ENCODE measurements at regions not wholly inside any gene's neighbourhood (a gene's known extent, or its start where the extent isn't known, plus 50 kb on each side); places are given as distances from the start of the nearest gene placed in this dataset.
"Not testable (repeated sequence)": the region's sequence is repeated elsewhere in the genome, so short reads cannot be mapped to it uniquely, and the experiment has no call there.

- H3K4me3 Mint-ChIP-seq: no peak overlapping the region
- no peaks in the 10 kb centered on the region for H3K4me1 Mint-ChIP-seq
- ATAC-seq (no peak), DNase-seq (no peak)
- H3K27me3 Mint-ChIP-seq: no peaks in the 10 kb centered on the region
- H3K27ac Mint-ChIP-seq: no peak overlapping the region
- H3K9me3 Mint-ChIP-seq: peaks cover 0 to 8% of the 10 kb centered on the region in 2 donors
These were observed 904.2 kb upstream of the EDIL3 start for GRCh38 chr5:85288914-85289313.

DNA sequence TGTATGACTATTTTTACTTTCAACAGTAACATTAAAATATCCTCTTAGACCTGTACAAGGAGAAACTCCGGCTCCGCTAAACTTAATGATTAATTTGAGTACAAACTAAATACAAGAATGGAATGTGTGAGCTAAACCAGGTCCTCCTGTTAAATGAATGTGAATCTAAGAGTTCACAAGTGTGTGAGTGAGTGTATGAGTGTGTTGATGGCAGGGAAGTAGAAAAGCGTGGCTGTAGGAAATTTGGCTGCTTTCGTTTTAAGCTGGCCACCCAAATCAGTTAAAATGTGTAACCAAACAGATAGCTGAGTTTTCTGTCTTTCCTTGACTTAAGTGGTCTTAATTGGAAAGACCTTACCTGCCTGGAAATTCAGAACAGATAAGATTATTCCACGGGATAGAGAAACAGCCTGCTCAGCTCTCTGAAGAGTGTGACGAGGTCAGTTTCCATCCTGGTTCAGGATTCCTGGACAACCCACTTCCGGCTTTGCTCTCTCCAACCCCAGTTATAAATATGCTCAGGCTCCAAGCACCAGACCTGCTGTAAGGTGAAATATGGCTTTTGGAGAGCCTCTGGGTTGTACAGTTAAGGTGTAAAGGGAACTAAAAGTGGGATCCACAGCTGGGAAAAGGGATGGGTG, 908.6 kb upstream of the EDIL3 start:
- Mint-ChIP-seq H3K27ac (no peak overlapping the region), H3K4me3 (no peak overlapping the region), H3K27me3 (no peaks in the 10 kb centered on the region), H3K9me3 (peaks cover 0 to 8% of the 10 kb centered on the region in 2 donors), H3K4me1 (no peaks in the 10 kb centered on the region)
- ATAC-seq (no peak), DNase-seq (no peak)

DNA sequence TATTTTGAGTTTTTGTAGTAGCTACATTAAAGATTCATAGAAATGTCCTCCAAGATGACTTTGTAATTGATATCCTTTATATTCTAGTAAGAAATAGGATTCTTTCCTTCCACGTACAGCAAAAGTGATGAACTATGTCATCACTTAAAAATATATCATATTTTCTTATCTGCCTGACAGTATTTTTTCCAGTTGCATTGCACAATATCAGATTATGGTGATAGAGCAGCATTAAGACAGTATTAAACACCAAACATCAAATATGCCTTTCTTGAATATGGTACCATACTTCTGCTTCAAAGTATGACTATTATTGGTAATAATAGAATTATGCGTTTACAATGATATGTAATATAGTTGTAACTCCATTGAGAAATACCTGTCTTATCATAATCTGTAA, 919.8 kb upstream of the EDIL3 start:
- ATAC-seq (no peak), DNase-seq (no peak)
- H3K4me3 Mint-ChIP-seq: no peak overlapping the region
- H3K27ac Mint-ChIP-seq: no peak overlapping the region
- no peaks in the 10 kb centered on the region for H3K4me1 Mint-ChIP-seq
- H3K9me3 Mint-ChIP-seq: peaks cover 0 to 4% of the 10 kb centered on the region in 2 donors
- H3K27me3 Mint-ChIP-seq: no peaks in the 10 kb centered on the region

GRCh38 chr5:85305766-85306165, 921.1 kb upstream of the EDIL3 start:
- no peak for ATAC-seq

GRCh38 chr5:85311536-85311935, 926.9 kb upstream of the EDIL3 start:
- Mint-ChIP-seq H3K4me3 (no peak overlapping the region), H3K27me3 (no peaks in the 10 kb centered on the region), H3K9me3 (peaks cover 0 to 4% of the 10 kb centered on the region in 2 donors), H3K27ac (no peak overlapping the region), H3K4me1 (no peaks in the 10 kb centered on the region)
- ATAC-seq (no peak), DNase-seq (no peak)

More at GRCh38 chr5:85305766-85306165, 921.1 kb upstream of the EDIL3 start:
- Mint-ChIP-seq H3K27ac (no peak overlapping the region), H3K4me1 (no peaks in the 10 kb centered on the region), H3K4me3 (no peak overlapping the region), H3K9me3 (peaks cover 0 to 4% of the 10 kb centered on the region in 2 donors), H3K27me3 (no peaks in the 10 kb centered on the region)
- DNase-seq: no peak

GRCh38 chr5:85320495-85320894, 935.8 kb upstream of the EDIL3 start:
- H3K4me3 Mint-ChIP-seq: no peak overlapping the region

DNA sequence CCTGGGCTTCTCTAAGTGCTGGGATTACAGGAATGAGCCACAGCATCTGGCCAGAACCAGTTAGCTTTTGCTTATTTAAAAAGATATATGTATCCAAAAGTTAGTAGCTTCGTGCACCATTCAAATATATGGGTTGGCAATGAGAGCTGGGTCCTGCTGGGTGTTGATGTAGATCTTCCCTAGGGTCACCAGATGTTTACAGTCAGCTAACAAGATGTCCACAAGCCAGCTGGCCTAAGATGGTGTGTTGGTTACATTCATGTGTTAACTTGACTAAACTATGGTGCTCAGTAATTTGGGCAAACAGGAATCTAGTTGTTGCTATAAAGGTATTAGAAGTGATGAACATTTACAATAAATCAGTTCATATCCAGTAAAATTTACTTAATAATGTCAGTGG, 948.6 kb upstream of the EDIL3 start:
- DNase-seq (no peak), ATAC-seq (no peak)
- no peak overlapping the region for H3K27ac Mint-ChIP-seq
- no peaks in the 10 kb centered on the region for H3K27me3 Mint-ChIP-seq
- H3K9me3 Mint-ChIP-seq: no peaks in the 10 kb centered on the region
- H3K4me1 Mint-ChIP-seq: no peaks in the 10 kb centered on the region
- H3K4me3 Mint-ChIP-seq: no peak overlapping the region

More at GRCh38 chr5:85320495-85320894, 935.8 kb upstream of the EDIL3 start:
- no peak for ATAC-seq
- H3K9me3 Mint-ChIP-seq: peaks cover 0 to 2% of the 10 kb centered on the region in 2 donors
- no peak overlapping the region for H3K27ac Mint-ChIP-seq
- H3K27me3 Mint-ChIP-seq: no peaks in the 10 kb centered on the region
- no peaks in the 10 kb centered on the region for H3K4me1 Mint-ChIP-seq
- DNase-seq: no peak

GRCh38 chr5:85337435-85337834, 952.8 kb upstream of the EDIL3 start:
- Mint-ChIP-seq H3K4me3 (no peak overlapping the region), H3K27ac (no peak overlapping the region)

GRCh38 chr5:85340790-85341189, 956.1 kb upstream of the EDIL3 start:
- ATAC-seq (no peak), DNase-seq (no peak)
- no peak overlapping the region for H3K4me3 Mint-ChIP-seq
- H3K27me3 Mint-ChIP-seq: no peaks in the 10 kb centered on the region
- peaks cover 7 to 12% of the 10 kb centered on the region in 2 donors for H3K9me3 Mint-ChIP-seq
- no peaks in the 10 kb centered on the region for H3K4me1 Mint-ChIP-seq
- H3K27ac Mint-ChIP-seq: no peak overlapping the region

More at GRCh38 chr5:85337435-85337834, 952.8 kb upstream of the EDIL3 start:
- DNase-seq: no peak
- H3K9me3 Mint-ChIP-seq: no peaks in the 10 kb centered on the region
- no peaks in the 10 kb centered on the region for H3K27me3 Mint-ChIP-seq
- H3K4me1 Mint-ChIP-seq: no peaks in the 10 kb centered on the region
- ATAC-seq: no peak

- H3K4me1 Mint-ChIP-seq: no peaks in the 10 kb centered on the region
These were observed 961.1 kb upstream of the EDIL3 start for GRCh38 chr5:85345818-85346217.

DNA sequence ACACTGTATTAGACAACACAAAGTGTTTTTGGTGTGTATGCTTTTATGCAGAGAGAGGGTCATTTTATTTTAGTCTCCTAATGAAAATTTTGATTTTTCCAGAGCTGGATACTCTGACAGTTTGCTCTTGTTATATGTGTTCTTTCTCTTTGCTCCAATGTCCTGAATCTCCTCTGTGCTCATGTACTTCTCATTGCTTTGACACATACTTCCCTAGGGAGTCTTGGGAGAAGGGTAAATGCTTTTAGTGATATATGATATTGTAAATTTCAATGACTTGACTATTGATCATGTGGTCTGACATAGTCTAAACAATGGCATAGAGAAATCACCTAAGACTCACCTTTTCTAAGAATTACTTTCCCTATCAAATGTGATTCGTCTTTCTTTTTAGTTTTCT, 972.6 kb upstream of the EDIL3 start:
- DNase-seq (no peak), ATAC-seq (no peak)
- peaks cover 0 to 4% of the 10 kb centered on the region in 2 donors for H3K9me3 Mint-ChIP-seq
- no peaks in the 10 kb centered on the region for H3K4me1 Mint-ChIP-seq
- no peaks in the 10 kb centered on the region for H3K27me3 Mint-ChIP-seq
- H3K4me3 Mint-ChIP-seq: no peak overlapping the region
- no peak overlapping the region for H3K27ac Mint-ChIP-seq

More at GRCh38 chr5:85345818-85346217, 961.1 kb upstream of the EDIL3 start:
- H3K27me3 Mint-ChIP-seq: no peaks in the 10 kb centered on the region
- peaks cover 12 to 16% of the 10 kb centered on the region in 2 donors for H3K9me3 Mint-ChIP-seq
- H3K27ac Mint-ChIP-seq: no peak overlapping the region
- no peak overlapping the region for H3K4me3 Mint-ChIP-seq
- DNase-seq: no peak
- no peak for ATAC-seq

- Mint-ChIP-seq H3K27ac (no peak overlapping the region), H3K4me3 (no peak overlapping the region), H3K9me3 (no peaks in the 10 kb centered on the region), H3K4me1 (no peaks in the 10 kb centered on the region), H3K27me3 (no peaks in the 10 kb centered on the region)
- no peak for DNase-seq
- ATAC-seq: no peak
These were observed 990.8 kb upstream of the EDIL3 start for GRCh38 chr5:85375525-85375924.

DNA sequence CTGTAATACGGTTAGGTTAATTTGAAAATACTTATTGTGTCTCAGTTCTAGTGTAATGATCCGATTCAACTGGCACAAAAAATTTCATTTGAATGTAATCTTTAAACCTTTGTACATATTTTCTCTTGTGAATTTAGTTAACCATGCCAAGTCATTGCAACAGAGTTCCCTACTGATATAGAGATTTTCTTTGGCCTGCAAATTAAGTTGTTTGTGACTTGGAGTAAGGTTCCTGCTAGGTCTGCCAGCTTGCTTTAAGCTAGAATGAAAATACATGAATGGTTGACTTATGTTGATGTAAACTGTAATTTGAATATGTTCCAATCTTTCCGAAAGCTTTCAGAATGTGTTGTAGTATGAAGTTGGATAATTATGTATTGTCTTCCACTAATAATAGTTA, 1004.1 kb upstream of the EDIL3 start:
- no peaks in the 10 kb centered on the region for H3K4me1 Mint-ChIP-seq
- ATAC-seq: no peak
- H3K27ac Mint-ChIP-seq: no peak overlapping the region
- no peak overlapping the region for H3K4me3 Mint-ChIP-seq
- no peaks in the 10 kb centered on the region for H3K27me3 Mint-ChIP-seq
- DNase-seq: no peak
- no peaks in the 10 kb centered on the region for H3K9me3 Mint-ChIP-seq

DNA sequence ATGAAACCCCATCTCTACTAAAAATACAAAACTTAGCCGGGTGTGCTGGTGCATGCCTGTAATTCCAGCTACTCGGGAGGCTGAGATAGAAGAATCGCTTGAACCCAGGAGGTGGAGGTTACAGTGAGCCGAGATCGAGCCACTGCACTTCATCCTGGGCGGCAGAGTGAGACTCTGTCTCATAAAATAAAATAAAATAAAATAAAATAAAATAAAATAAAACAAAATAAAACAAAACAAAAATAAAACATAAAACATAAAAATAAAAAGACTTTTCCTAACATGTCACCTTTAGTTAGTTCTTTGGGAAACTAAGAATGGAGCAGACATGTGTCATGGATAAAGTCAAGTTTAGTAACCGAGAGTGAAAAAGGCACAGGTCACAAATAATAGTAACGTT, 1007.6 kb upstream of the EDIL3 start:
- not testable (repeated sequence) for H3K9me3 Mint-ChIP-seq, ATAC-seq, H3K27ac Mint-ChIP-seq

DNA sequence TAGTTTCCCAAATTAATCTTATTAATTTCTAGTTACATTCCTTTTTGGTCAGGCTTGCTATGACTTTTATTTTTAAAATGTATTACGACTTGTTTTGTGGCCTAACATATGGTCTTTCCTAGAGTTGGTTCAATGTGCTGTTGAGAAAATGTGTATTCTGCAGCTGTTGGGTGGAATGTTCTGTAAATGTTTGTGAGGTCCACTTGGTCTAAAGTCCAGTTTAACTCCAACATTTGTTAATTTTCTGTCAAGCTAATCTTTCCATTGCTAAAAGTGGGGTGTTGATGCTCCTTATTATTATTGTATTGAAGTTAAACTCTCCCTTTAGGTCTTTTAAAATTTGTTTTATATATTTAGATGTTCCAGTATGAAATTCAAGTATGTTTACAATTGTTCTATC, 1010.8 kb upstream of the EDIL3 start:
- no peaks in the 10 kb centered on the region for H3K27me3 Mint-ChIP-seq
- H3K27ac Mint-ChIP-seq: no peak overlapping the region
- no peak for ATAC-seq
- peaks cover 0 to 7% of the 10 kb centered on the region in 2 donors for H3K9me3 Mint-ChIP-seq
- H3K4me3 Mint-ChIP-seq: no peak overlapping the region
- no peaks in the 10 kb centered on the region for H3K4me1 Mint-ChIP-seq
- DNase-seq: no peak

More for the DNA sequence above, 1007.6 kb upstream of the EDIL3 start:
- not testable (repeated sequence) for H3K4me1 Mint-ChIP-seq, DNase-seq, H3K27me3 Mint-ChIP-seq, H3K4me3 Mint-ChIP-seq

DNA sequence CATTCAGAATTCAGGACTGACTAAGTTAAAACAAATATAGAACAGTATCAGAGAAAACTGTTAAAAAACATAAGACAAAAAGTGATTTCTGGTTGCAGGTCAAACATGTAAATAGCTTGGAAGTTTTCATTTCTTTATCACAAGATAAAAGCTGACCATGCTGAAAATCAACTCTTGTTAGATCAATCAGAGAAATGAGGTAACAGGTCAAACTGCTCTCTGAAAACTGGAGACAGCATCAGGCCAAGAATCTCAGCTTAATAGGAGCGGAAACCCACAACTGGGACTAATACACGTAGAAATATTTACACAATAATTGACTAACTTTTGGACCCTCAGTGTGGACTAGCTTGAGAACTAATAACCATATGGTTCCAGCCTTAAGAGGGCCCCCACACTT, 1012.8 kb upstream of the EDIL3 start:
- Mint-ChIP-seq H3K27ac (no peak overlapping the region), H3K4me1 (no peaks in the 10 kb centered on the region), H3K27me3 (no peaks in the 10 kb centered on the region), H3K9me3 (peaks cover 0 to 7% of the 10 kb centered on the region in 2 donors), H3K4me3 (no peak overlapping the region)
- no peak for ATAC-seq
- no peak for DNase-seq

- peaks cover 6 to 8% of the 10 kb centered on the region in 2 donors for H3K9me3 Mint-ChIP-seq
- ATAC-seq (no peak), DNase-seq (no peak)
- H3K27me3 Mint-ChIP-seq: no peaks in the 10 kb centered on the region
- H3K4me3 Mint-ChIP-seq: no peak overlapping the region
- no peak overlapping the region for H3K27ac Mint-ChIP-seq
- no peaks in the 10 kb centered on the region for H3K4me1 Mint-ChIP-seq
These were observed 1043.8 kb upstream of the EDIL3 start for GRCh38 chr5:85428426-85428934.

Data from stimulated activated naive CD8-positive, alpha-beta T cell treated with anti-CD3 and anti-CD28 coated beads, Interleukin-15, amount 100 ng/mL, for 72 hours (primary cell).